H9 (cell line): ENCODE measurements at regions not wholly inside any gene's neighbourhood (a gene's known extent, or its start where the extent isn't known, plus 50 kb on each side); places are given as distances from the start of the nearest gene placed in this dataset.

Experiments
- DNase-seq: peaks from one replicate; pipeline ENCODE4 v3.0.0-alpha.2; 2017
- H2AFZ ChIP-seq: one replicate; pipeline ENCODE4 v1.6.1; 2013; ENCODE audit warnings: mild to moderate bottlenecking, low read length, control low read depth, moderate library complexity
- H2AK5ac ChIP-seq: 2 replicates; pipeline ENCODE4 v1.6.1; 2013; ENCODE audit warnings: low read length, control low read depth, mixed read lengths; ENCODE audit not compliant: insufficient read length
- H2BK120ac ChIP-seq: one replicate; pipeline ENCODE4 v1.6.1; 2013; ENCODE audit warnings: low read depth, mild to moderate bottlenecking, low read length, control low read depth, inconsistent platforms; ENCODE audit not compliant: poor library complexity, severe bottlenecking
- H2BK12ac ChIP-seq: 2 replicates; pipeline ENCODE4 v1.6.1; 2013; ENCODE audit warnings: low read length, control low read depth, mixed read lengths, low read depth; ENCODE audit not compliant: insufficient read length
- H2BK15ac ChIP-seq: 2 replicates; pipeline ENCODE4 v1.6.1; 2013; ENCODE audit warnings: low read depth, low read length, control low read depth
- H2BK20ac ChIP-seq: one replicate; pipeline ENCODE4 v1.6.1; 2013; ENCODE audit warnings: low read depth, mild to moderate bottlenecking, low read length, control low read depth, inconsistent platforms; ENCODE audit not compliant: poor library complexity, severe bottlenecking
- H2BK5ac ChIP-seq: 2 replicates; pipeline ENCODE4 v1.6.1; 2013; ENCODE audit warnings: low read length, control low read depth, mixed read lengths; ENCODE audit not compliant: insufficient read length
- H3K14ac ChIP-seq: 2 replicates; pipeline ENCODE4 v1.6.1; 2013; ENCODE audit warnings: low read length, control low read depth; ENCODE audit not compliant: insufficient read depth
- H3K18ac ChIP-seq: 2 replicates; pipeline ENCODE4 v1.6.1; 2013; ENCODE audit warnings: low read depth, mild to moderate bottlenecking, mixed read lengths, low read length, control low read depth; ENCODE audit not compliant: insufficient read length
- H3K23ac ChIP-seq: 2 replicates; pipeline ENCODE4 v1.6.1; 2013; ENCODE audit warnings: low read length, control low read depth, mixed read lengths, low read depth; ENCODE audit not compliant: insufficient read length
- H3K23me2 ChIP-seq: 2 replicates; pipeline ENCODE4 v1.6.1; 2013; ENCODE audit warnings: low read depth, mild to moderate bottlenecking, mixed read lengths, low read length, control low read depth; ENCODE audit not compliant: insufficient read length, poor library complexity, severe bottlenecking
- H3K27ac ChIP-seq: 2 replicates; pipeline ENCODE4 v1.5.1; 2013; ENCODE audit warnings: low read length, control low read depth, mixed read lengths, low read depth; ENCODE audit not compliant: insufficient read length
- H3K27me3 ChIP-seq: 2 replicates; pipeline ENCODE4 v1.6.1; 2013; ENCODE audit warnings: low read length, control low read depth, inconsistent platforms; ENCODE audit not compliant: insufficient read depth
- H3K4ac ChIP-seq: 2 replicates; pipeline ENCODE4 v1.6.1; 2013; ENCODE audit warnings: low read depth, mild to moderate bottlenecking, control low read depth, inconsistent platforms, low read length, moderate library complexity
- H3K4me1 ChIP-seq: 2 replicates; pipeline ENCODE4 v1.6.1; 2013; ENCODE audit warnings: low read length, control low read depth, inconsistent platforms; ENCODE audit not compliant: insufficient read depth
- H3K4me2 ChIP-seq: 2 replicates; pipeline ENCODE4 v1.6.1; 2013; ENCODE audit warnings: low read length, control low read depth, mixed read lengths; ENCODE audit not compliant: insufficient read length, insufficient read depth
- H3K56ac ChIP-seq: 2 replicates; pipeline ENCODE4 v1.6.1; 2013; ENCODE audit warnings: low read depth, mild to moderate bottlenecking, mixed read lengths, low read length, control low read depth; ENCODE audit not compliant: insufficient read length
- H3K79me1 ChIP-seq: 2 replicates; pipeline ENCODE4 v1.6.1; 2013; ENCODE audit warnings: low read depth, mild to moderate bottlenecking, moderate library complexity, low read length, control low read depth, inconsistent platforms; ENCODE audit not compliant: insufficient read depth, poor library complexity, severe bottlenecking
- H3K79me2 ChIP-seq: 2 replicates; pipeline ENCODE4 v1.6.1; 2013; ENCODE audit warnings: low read length, control low read depth, inconsistent platforms; ENCODE audit not compliant: insufficient read depth
- H3K9ac ChIP-seq: 2 replicates; pipeline ENCODE4 v1.6.1; 2013; ENCODE audit warnings: low read length, control low read depth, mixed read lengths; ENCODE audit not compliant: insufficient read length; ENCODE audit errors: extremely low read depth
- H3K9me3 ChIP-seq: one replicate; pipeline ENCODE4 v1.6.1; 2013; ENCODE audit warnings: low read depth, low read length, inconsistent platforms; ENCODE audit not compliant: control insufficient read depth
- H3T11ph ChIP-seq: one replicate; pipeline ENCODE4 v1.6.1; 2013; ENCODE audit warnings: mild to moderate bottlenecking, low read length, control low read depth, inconsistent platforms
- H4K20me1 ChIP-seq: one replicate; pipeline ENCODE4 v1.6.1; 2013; ENCODE audit not compliant: control insufficient read depth, insufficient read length, insufficient read depth
- H4K5ac ChIP-seq: 2 replicates; pipeline ENCODE4 v1.6.1; 2013; ENCODE audit warnings: low read depth, mild to moderate bottlenecking, mixed read lengths, low read length, control low read depth; ENCODE audit not compliant: insufficient read length
- H4K8ac ChIP-seq: replicated peaks from 2 replicates; pipeline ENCODE4 v1.6.1; 2013; ENCODE audit warnings: low read length, control low read depth, mixed read lengths, low read depth; ENCODE audit not compliant: insufficient read length
- H4K91ac ChIP-seq: 2 replicates; pipeline ENCODE4 v1.6.1; 2013; ENCODE audit warnings: low read depth, mild to moderate bottlenecking, moderate library complexity, mixed read lengths, low read length, control low read depth; ENCODE audit not compliant: insufficient read length
- H3K27ac Mint-ChIP-seq, 3 experiments: 2 replicates in 2 of 3; 3 replicates in 1 of 3; pipeline ENCODE4 v1.8.0; 2020 to 2021; ENCODE audit warnings: mixed read lengths in 3 of 3, mild to moderate bottlenecking in 1 of 3, moderate library complexity in 1 of 3
- H3K27me3 Mint-ChIP-seq: 2 replicates; pipeline ENCODE4 v1.8.0; 2021; ENCODE audit warnings: low read depth, mild to moderate bottlenecking, moderate library complexity, mixed read lengths
- H3K36me3 Mint-ChIP-seq, 3 experiments: 2 replicates in 2 of 3; 3 replicates in 1 of 3; pipeline ENCODE4 v1.8.0; 2020 to 2021; ENCODE audit warnings: low read depth in 3 of 3, mixed read lengths in 3 of 3; ENCODE audit not compliant: insufficient read depth in 1 of 3
- H3K4me1 Mint-ChIP-seq, 2 experiments: 2 replicates each; pipeline ENCODE4 v1.8.0; 2020; ENCODE audit warnings: mixed read lengths in 2 of 2
- H3K4me3 Mint-ChIP-seq, 2 experiments: 2 replicates in 1 of 2; 3 replicates in 1 of 2; pipeline ENCODE4 v1.8.0; 2020 to 2021; ENCODE audit warnings: mild to moderate bottlenecking in 2 of 2, mixed read lengths in 2 of 2, moderate library complexity in 1 of 2
- H3K9me3 Mint-ChIP-seq, 2 experiments: 2 replicates in 1 of 2; 3 replicates in 1 of 2; pipeline ENCODE4 v1.8.0; 2020; ENCODE audit warnings: mild to moderate bottlenecking in 2 of 2, mixed read lengths in 2 of 2, moderate library complexity in 1 of 2
- CTCF ChIP-seq: fragments of 200-600 bp; sonication (generic); conservative IDR thresholded peaks from 3 replicates; pipeline ENCODE4 v1.8.0; 2021; ENCODE audit warnings: antibody characterized with exemption, mild to moderate bottlenecking
- WGBS: extraction: QIAGEN DNeasy Blood & Tissue Kit; methylation state at CpG from one replicate; pipeline ENCODE4 v1.1.7; 2013; ENCODE audit warnings: missing lambda C conversion rate, low lambda C conversion rate, mixed read lengths; ENCODE audit not compliant: insufficient read length; ENCODE audit errors: extremely low coverage; 5-methylcytosine and 5-hydroxymethylcytosine counted together

- Mint-ChIP-seq H3K36me3 (no peaks in the 10 kb centered on the region; a peak in 1 of 7 replicates), H3K27me3 (peaks cover 2% of the 10 kb centered on the region; the same call in 1 of the 2 replicates), H3K4me1 (peaks cover 22 to 28% of the 10 kb centered on the region in 2 experiments), H3K27ac (no peak overlapping the region), H3K9me3 (no peaks in the 10 kb centered on the region; a peak in 1 of 5 replicates), H3K4me3 (no peak overlapping the region)
- H3K9me3 ChIP-seq: no peaks in the 10 kb centered on the region
- no peak overlapping the region for H3K27ac ChIP-seq
- WGBS: no CpG with 5 or more reads among the region's 3 CpGs
- TF ChIP-seq CTCF: no peak
- no peak overlapping the region for H3K14ac ChIP-seq
- no peak overlapping the region for H2AK5ac ChIP-seq
- H3K4ac ChIP-seq: no peak overlapping the region
- no peak overlapping the region for H2BK120ac ChIP-seq
- H3K23ac ChIP-seq: no peak overlapping the region
- H2BK5ac ChIP-seq: no peak overlapping the region
- H3K27me3 ChIP-seq: no peaks in the 10 kb centered on the region
- H3K79me1 ChIP-seq: no peaks in the 10 kb centered on the region
- H3K4me1 ChIP-seq: peaks cover 2% of the 10 kb centered on the region; the same call in 1 of the 2 replicates
- H4K20me1 ChIP-seq: no peaks in the 10 kb centered on the region
- H3K79me2 ChIP-seq: no peaks in the 10 kb centered on the region
- no peak overlapping the region for H2BK12ac ChIP-seq
- no peaks in the 10 kb centered on the region for H3K23me2 ChIP-seq
- H4K5ac ChIP-seq: no peak overlapping the region
- H3K18ac ChIP-seq: no peak overlapping the region
- H3T11ph ChIP-seq: no peak overlapping the region
- no peak overlapping the region for H4K91ac ChIP-seq
- H4K8ac ChIP-seq: no peak overlapping the region
- no peak overlapping the region for H3K9ac ChIP-seq
- no peak overlapping the region for H2AFZ ChIP-seq
- H3K56ac ChIP-seq: no peak overlapping the region
- no peak overlapping the region for H3K4me2 ChIP-seq
- H2BK15ac ChIP-seq: no peak overlapping the region
- no peak for DNase-seq
- H2BK20ac ChIP-seq: no peak overlapping the region
These were observed 457.7 kb upstream of the PDE3A start for GRCh38 chr12:19910681-19911080.
